Tibial nerve (tissue), 4 donors: ENCODE measurements at regions not wholly inside any gene's neighbourhood (a gene's known extent, or its start where the extent isn't known, plus 50 kb on each side); places are given as distances from the start of the nearest gene placed in this dataset.
"Not testable (repeated sequence)": the region's sequence is repeated elsewhere in the genome, so short reads cannot be mapped to it uniquely, and the experiment has no call there.

Experiments used
- DNase-seq, 2 donors: peaks; one replicate each; pipeline ENCODE4 v3.0.0-alpha.2; 2019; ENCODE audit warnings: low spot score in 2 of 2
- H3K27ac ChIP-seq, 4 donors: fragments of 200-600 bp; sonication (generic) in 3 of 4; one replicate each; pipeline ENCODE4 v1.5.1; 2017 to 2019; ENCODE audit warnings: mild to moderate bottlenecking in 1 of 4
- H3K27me3 ChIP-seq, 2 donors: fragments of 200-600 bp; sonication (generic) in 1 of 2; one replicate each; pipeline versions ENCODE4 v1.5.1 to v1.6.0; 2017 to 2019
- H3K36me3 ChIP-seq, 3 donors: fragments of 200-600 bp; sonication (generic); one replicate each; pipeline ENCODE4 v1.5.1; 2018 to 2019
- H3K4me1 ChIP-seq, 4 donors: fragments of 200-600 bp; sonication (generic) in 3 of 4; one replicate each; pipeline ENCODE4 v1.5.1; 2017 to 2019
- H3K4me3 ChIP-seq, 4 donors: fragments of 200-600 bp; sonication (generic) in 3 of 4; one replicate each; pipeline ENCODE4 v1.5.1; 2017 to 2019; ENCODE audit warnings: mild to moderate bottlenecking in 1 of 4, moderate library complexity in 1 of 4
- H3K9me3 ChIP-seq, 4 donors: fragments of 200-600 bp; sonication (generic) in 3 of 4; one replicate each; pipeline ENCODE4 v1.5.1; 2017 to 2019
- EP300 ChIP-seq, 2 donors: sonication (generic); formaldehyde crosslinking; IDR thresholded peaks; one replicate each; pipeline ENCODE4 v1.6.1; 2017; ENCODE audit warnings: antibody characterized with exemption in 2 of 2, mild to moderate bottlenecking in 1 of 2
- POLR2A ChIP-seq, 2 donors: fragments of 450-650 bp; IDR thresholded peaks; one replicate each; pipeline ENCODE4 v1.6.1; 2017; ENCODE audit warnings: antibody characterized with exemption in 2 of 2, mild to moderate bottlenecking in 2 of 2, moderate library complexity in 2 of 2
- WGBS, 2 donors: methylation state at CpG; one replicate each; pipeline ENCODE4 v1.1.5; 2018; 5-methylcytosine and 5-hydroxymethylcytosine counted together
- TF ChIP-seq, protein P1 (sequence below), 5 experiments: fragments of 200-600 bp in 3 of 5; fragments of 450-650 bp in 2 of 5; sonication (generic) in 3 of 5; IDR thresholded peaks; one replicate each; pipeline ENCODE4 v1.5.1; 2016 to 2019; ENCODE audit warnings: antibody characterized with exemption in 5 of 5, mild to moderate bottlenecking in 3 of 5, moderate library complexity in 2 of 5

DNA sequence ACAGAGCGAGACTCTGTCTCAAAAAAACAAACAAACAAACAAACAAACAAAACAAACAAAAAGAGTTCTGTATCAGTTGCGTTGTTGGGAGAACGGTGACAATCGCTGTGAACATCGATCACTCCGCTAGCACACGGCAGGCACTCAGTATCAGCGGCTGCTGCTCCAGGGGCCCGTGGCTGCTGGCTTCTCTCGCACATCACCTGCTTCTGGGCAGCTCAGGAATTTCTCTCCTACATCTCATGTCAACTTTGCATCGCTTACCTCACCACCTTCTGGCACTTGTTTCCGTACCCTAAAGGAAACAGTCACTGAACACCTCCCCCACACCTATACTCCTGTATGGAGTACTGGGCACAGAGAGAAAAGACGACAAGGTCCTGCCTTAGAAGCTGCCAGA is 70.3 kb upstream of the WNT7B start:
- H3K4me3 ChIP-seq, result peak overlapping the region in 1 of 4 donors; percentile 68
- peaks cover 0 to 7% (median 0%) of the 10 kb centered on the region in 3 donors for H3K36me3 ChIP-seq
- DNase-seq, result no peak
- peak overlapping the region; percentile 91 to 100 (median 97) for H3K27ac ChIP-seq
- no peaks in the 10 kb centered on the region for H3K27me3 ChIP-seq
- WGBS, 2 donors, result 78 to 85% methylated on average over 13 of the region's 13 CpGs
- H3K4me1 ChIP-seq, result peaks cover 9 to 89% (median 76%) of the 10 kb centered on the region in 4 donors
- no peak for TF ChIP-seq EP300 (IDR thresholded peaks at IDR 0.05)
- TF ChIP-seq, protein P1, sequence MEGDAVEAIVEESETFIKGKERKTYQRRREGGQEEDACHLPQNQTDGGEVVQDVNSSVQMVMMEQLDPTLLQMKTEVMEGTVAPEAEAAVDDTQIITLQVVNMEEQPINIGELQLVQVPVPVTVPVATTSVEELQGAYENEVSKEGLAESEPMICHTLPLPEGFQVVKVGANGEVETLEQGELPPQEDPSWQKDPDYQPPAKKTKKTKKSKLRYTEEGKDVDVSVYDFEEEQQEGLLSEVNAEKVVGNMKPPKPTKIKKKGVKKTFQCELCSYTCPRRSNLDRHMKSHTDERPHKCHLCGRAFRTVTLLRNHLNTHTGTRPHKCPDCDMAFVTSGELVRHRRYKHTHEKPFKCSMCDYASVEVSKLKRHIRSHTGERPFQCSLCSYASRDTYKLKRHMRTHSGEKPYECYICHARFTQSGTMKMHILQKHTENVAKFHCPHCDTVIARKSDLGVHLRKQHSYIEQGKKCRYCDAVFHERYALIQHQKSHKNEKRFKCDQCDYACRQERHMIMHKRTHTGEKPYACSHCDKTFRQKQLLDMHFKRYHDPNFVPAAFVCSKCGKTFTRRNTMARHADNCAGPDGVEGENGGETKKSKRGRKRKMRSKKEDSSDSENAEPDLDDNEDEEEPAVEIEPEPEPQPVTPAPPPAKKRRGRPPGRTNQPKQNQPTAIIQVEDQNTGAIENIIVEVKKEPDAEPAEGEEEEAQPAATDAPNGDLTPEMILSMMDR (IDR thresholded peaks at IDR 0.05), result no peak
- TF ChIP-seq POLR2A (IDR thresholded peaks at IDR 0.05), result no peak
- no peaks in the 10 kb centered on the region for H3K9me3 ChIP-seq

GRCh38 chr22:46047841-46048595 is 71.1 kb upstream of the WNT7B start:
- Histone ChIP-seq H3K4me3 (peak overlapping the region in 2 of 4 donors; percentile 10 to 18), H3K27me3 (no peaks in the 10 kb centered on the region), H3K4me1 (peaks cover 9 to 89% (median 77%) of the 10 kb centered on the region in 4 donors), H3K9me3 (no peaks in the 10 kb centered on the region), H3K27ac (peak overlapping the region; percentile 91 to 100 (median 97)), H3K36me3 (peaks cover 0 to 7% (median 0%) of the 10 kb centered on the region in 3 donors)
- WGBS, 2 donors, result 22 to 27% methylated on average over 14 of the region's 14 CpGs
- TF ChIP-seq POLR2A (IDR thresholded peaks at IDR 0.05) (peak in 1 of 2 donors; percentile 29), EP300 (IDR thresholded peaks at IDR 0.05) (peak in 1 of 2 donors; percentile 48)
- TF ChIP-seq, protein P1 (IDR thresholded peaks at IDR 0.05), result no peak
- DNase-seq, result peak in 1 of 2 donors; percentile 48

DNA sequence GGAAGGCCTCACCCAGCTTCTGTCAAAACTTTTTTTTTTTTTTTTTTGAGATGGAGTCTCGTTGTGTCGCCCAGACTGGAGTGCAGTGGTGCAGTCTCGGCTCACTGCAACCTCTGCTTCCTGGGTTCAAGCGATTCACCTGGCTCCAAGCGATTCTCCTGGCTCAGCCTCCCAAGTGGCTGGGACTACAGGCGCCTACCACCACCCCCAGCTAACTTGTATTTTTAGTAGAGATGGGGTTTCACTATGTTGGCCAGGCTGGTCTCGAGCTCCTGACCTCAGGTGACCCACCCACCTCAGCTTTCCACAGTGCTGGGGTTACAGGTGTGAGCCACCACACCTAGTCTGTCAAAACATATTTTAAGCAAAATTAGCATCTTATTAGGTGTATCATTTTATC is 71.7 kb upstream of the WNT7B start:
- peaks cover 9 to 85% (median 73%) of the 10 kb centered on the region in 4 donors for H3K4me1 ChIP-seq
- not testable (repeated sequence) for H3K4me3 ChIP-seq, H3K9me3 ChIP-seq, H3K27me3 ChIP-seq, H3K36me3 ChIP-seq, DNase-seq
- peak overlapping the region; percentile 91 to 100 (median 97) for H3K27ac ChIP-seq
- 68 to 78% methylated on average over 7 of the region's 7 CpGs for WGBS, 2 donors

- peak overlapping the region; percentile 95 to 100 (median 98) for H3K27ac ChIP-seq
- H3K36me3 ChIP-seq, result peaks cover 0 to 7% (median 0%) of the 10 kb centered on the region in 3 donors
- H3K4me3 ChIP-seq, result no peak overlapping the region
- 61 to 67% methylated on average over 14 of the region's 14 CpGs for WGBS, 2 donors
- DNase-seq, result peak in 1 of 2 donors; percentile 11
- peaks cover 9 to 87% (median 70%) of the 10 kb centered on the region in 4 donors for H3K4me1 ChIP-seq
- no peaks in the 10 kb centered on the region for H3K9me3 ChIP-seq
- TF ChIP-seq POLR2A (IDR thresholded peaks at IDR 0.05), result no peak
- TF ChIP-seq, protein P1 (IDR thresholded peaks at IDR 0.05), result no peak
- no peak for TF ChIP-seq EP300 (IDR thresholded peaks at IDR 0.05)
- H3K27me3 ChIP-seq, result no peaks in the 10 kb centered on the region
Observed at GRCh38 chr22:46049726-46050450, 72.9 kb upstream of the WNT7B start.

- Histone ChIP-seq H3K36me3 (peaks cover 0 to 7% (median 0%) of the 10 kb centered on the region in 3 donors), H3K4me1 (peaks cover 9 to 90% (median 74%) of the 10 kb centered on the region in 4 donors), H3K4me3 (no peak overlapping the region), H3K27me3 (no peaks in the 10 kb centered on the region), H3K9me3 (no peaks in the 10 kb centered on the region), H3K27ac (peak overlapping the region; percentile 95 to 100 (median 98))
- TF ChIP-seq EP300 (IDR thresholded peaks at IDR 0.05) (no peak), POLR2A (IDR thresholded peaks at IDR 0.05) (no peak)
- TF ChIP-seq, protein P1 (IDR thresholded peaks at IDR 0.05), result no peak
- WGBS, 2 donors, result 56 to 68% methylated on average over 7 of the region's 7 CpGs
- DNase-seq, result no peak
Observed at GRCh38 chr22:46050451-46050845, 73.5 kb upstream of the WNT7B start.
